Panc1 (cell line): ENCODE measurements at regions not wholly inside any gene's neighbourhood (a gene's known extent, or its start where the extent isn't known, plus 50 kb on each side); places are given as distances from the start of the nearest gene placed in this dataset.
"Not testable (repeated sequence)": the region's sequence is repeated elsewhere in the genome, so short reads cannot be mapped to it uniquely, and the experiment has no call there.

ENCODE experiments used
- ATAC-seq: fragments of 200-7000 bp; cut with Tn5 transposase; 2 replicates; pipeline ENCODE4 v1.9.1; 2020; ENCODE audit warnings: mild to moderate bottlenecking, moderate library complexity
- BruUV-seq: library from RNA; stranded (reverse); fragments of 400-500 nt; replicated peaks from 2 replicates; lab custom pipeline; 2021; lab: Mats Ljungman, UMichigan
- CTCF ChIA-PET: fragments of 300-600 bp; sonication (Branson Sonifier 250); formaldehyde crosslinking; loops from one replicate; lab custom pipeline; 2022; ENCODE audit warnings: antibody characterized with exemption; lab: Charles Lee
- POLR2A ChIA-PET: fragments of 300-600 bp; sonication (Branson Sonifier 250); formaldehyde crosslinking; loops from one replicate; lab custom pipeline; 2022; ENCODE audit warnings: antibody characterized with exemption; lab: Charles Lee
- DNase-seq: peaks from one replicate; pipeline ENCODE4 v3.0.0-alpha.2; 2010; ENCODE audit warnings: low read depth, low spot score
- H3K27ac ChIP-seq: 2 replicates; pipeline ENCODE4 v1.5.1; 2011; ENCODE audit warnings: mild to moderate bottlenecking, low read length, inconsistent platforms
- H3K27me3 ChIP-seq: fragments of 200-500 bp; sonication (Bioruptor generic); 2 replicates; pipeline ENCODE4 v1.6.0; 2014; ENCODE audit warnings: low read length, inconsistent platforms; ENCODE audit not compliant: control insufficient read depth, insufficient read depth
- H3K36me3 ChIP-seq: fragments of 200-500 bp; sonication (Bioruptor generic); 2 replicates; pipeline ENCODE4 v1.5.1; 2014; ENCODE audit warnings: inconsistent platforms, mild to moderate bottlenecking, low read length, moderate library complexity; ENCODE audit not compliant: control insufficient read depth, insufficient read depth
- H3K4me1 ChIP-seq: 2 replicates; pipeline ENCODE4 v1.5.1; 2011; ENCODE audit warnings: inconsistent platforms, mild to moderate bottlenecking, low read length, moderate library complexity; ENCODE audit not compliant: control insufficient read depth, insufficient read depth
- H3K4me3 ChIP-seq, 2 experiments: 2 replicates each; pipeline ENCODE4 v1.5.1; 2011 to 2012; ENCODE audit warnings: low read depth in 2 of 2, low read length in 2 of 2, mild to moderate bottlenecking in 2 of 2, inconsistent platforms in 1 of 2, moderate library complexity in 1 of 2
- H3K9me3 ChIP-seq: fragments of 200-500 bp; sonication (Bioruptor generic); 2 replicates; pipeline ENCODE4 v1.5.1; 2014; ENCODE audit warnings: low read depth, mild to moderate bottlenecking, inconsistent platforms, low read length, moderate library complexity; ENCODE audit not compliant: control insufficient read depth, insufficient read depth
- CTCF ChIP-seq: fragments of 450-650 bp; IDR thresholded peaks from 2 replicates; pipeline ENCODE4 v1.5.1; 2017; ENCODE audit warnings: mild to moderate bottlenecking
- POLR2AphosphoS5 ChIP-seq: IDR thresholded peaks from 2 replicates; pipeline ENCODE4 v1.6.1; 2012; ENCODE audit warnings: mild to moderate bottlenecking, low read depth, low read length, moderate library complexity
- REST ChIP-seq, 2 experiments: IDR thresholded peaks; 2 replicates each; pipeline ENCODE4 v1.6.1; 2011 to 2012; ENCODE audit warnings: low read depth in 2 of 2, control low read depth in 1 of 2, low read length in 1 of 2, mild to moderate bottlenecking in 1 of 2, moderate library complexity in 1 of 2; ENCODE audit not compliant: insufficient read depth in 1 of 2
- SIN3A ChIP-seq: IDR thresholded peaks from 2 replicates; pipeline ENCODE4 v1.6.1; 2012; ENCODE audit warnings: low read depth, mild to moderate bottlenecking, low read length, moderate library complexity, borderline replicate concordance; ENCODE audit not compliant: insufficient read depth
- TCF7L2 ChIP-seq: IDR thresholded peaks from 2 replicates; pipeline ENCODE4 v1.6.1; 2011; ENCODE audit warnings: mild to moderate bottlenecking, low read depth, low read length, inconsistent platforms
- in situ Hi-C: cut with HindIII; loops from 2 replicates; pipeline ENCODE4 v1.10.0; 2016; ENCODE audit warnings: low sequenced_read_pairs, low pct_unique_long_range_greater_than_20kb
- intact Hi-C: fragments of 100-400 bp; cut with micrococcal nuclease; formaldehyde crosslinking; loops from one replicate; pipeline ENCODE4 v1.10.0; 2022; ENCODE audit not compliant: unreplicated experiment

DNA sequence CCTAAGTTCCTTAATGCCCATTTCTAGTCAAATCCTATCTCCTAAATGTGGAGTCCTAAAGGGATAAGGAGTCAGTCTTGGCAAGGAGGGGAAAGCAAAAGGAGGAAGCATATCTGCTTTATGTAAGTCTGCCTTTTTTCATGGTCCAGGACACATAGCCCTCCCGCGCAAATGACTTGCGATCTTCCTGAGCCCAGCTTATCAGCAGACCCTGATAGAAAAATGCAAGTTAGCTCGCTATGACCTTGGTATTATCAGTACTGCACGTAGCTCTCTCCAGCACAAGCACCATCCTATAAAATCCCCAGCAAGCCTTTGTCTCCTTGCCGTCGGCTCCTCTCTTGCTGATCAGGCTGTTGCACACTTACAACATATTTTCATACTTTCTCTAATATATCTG, 281.4 kb upstream of the KCNH7 start:
- TF ChIP-seq POLR2AphosphoS5: no peak
- TF ChIP-seq CTCF: no peak
- TF ChIP-seq TCF7L2: no peak
- DNase-seq: no peak
- CTCF ChIA-PET: no interaction called here

GRCh38 chr2:163086940-163087339, 248.4 kb upstream of the KCNH7 start:
- BruUV-seq: no TSS peak
- POLR2A ChIA-PET: no interaction called here

More for the DNA sequence above, 281.4 kb upstream of the KCNH7 start:
- Histone ChIP-seq H3K4me3 (no peak overlapping the region), H3K9me3 (no peaks in the 10 kb centered on the region), H3K36me3 (no peaks in the 10 kb centered on the region), H3K27me3 (no peaks in the 10 kb centered on the region), H3K27ac (no peak overlapping the region), H3K4me1 (no peaks in the 10 kb centered on the region)
- intact Hi-C loops (no loop called here), in situ Hi-C loops (no loop called here)
- no peak for ATAC-seq
- POLR2A ChIA-PET: no interaction called here
- no TSS peak for BruUV-seq

GRCh38 chr2:163085366-163086024, 246.9 kb upstream of the KCNH7 start:
- CTCF ChIA-PET, intact Hi-C loops, H3K27ac ChIP-seq, POLR2A ChIA-PET, BruUV-seq, DNase-seq, ATAC-seq, H3K9me3 ChIP-seq, H3K27me3 ChIP-seq, H3K36me3 ChIP-seq, in situ Hi-C loops, H3K4me3 ChIP-seq, H3K4me1 ChIP-seq: not testable (repeated sequence)

More at GRCh38 chr2:163086940-163087339, 248.4 kb upstream of the KCNH7 start:
- DNase-seq: no peak
- CTCF ChIA-PET: no interaction called here
- Histone ChIP-seq H3K4me3 (no peak overlapping the region), H3K27ac (no peak overlapping the region), H3K27me3 (no peaks in the 10 kb centered on the region), H3K36me3 (no peaks in the 10 kb centered on the region), H3K4me1 (no peaks in the 10 kb centered on the region), H3K9me3 (no peaks in the 10 kb centered on the region)
- no peak for ATAC-seq
- in situ Hi-C loops (no loop called here), intact Hi-C loops (no loop called here)
- no peak for TF ChIP-seq POLR2AphosphoS5
- TF ChIP-seq REST (IDR thresholded peaks at IDR 0.05; ENCODE audit: insufficient read depth in 1 of 2, low read depth in 2 of 2, low read length in 1 of 2): no peak
- no peak for TF ChIP-seq TCF7L2
- TF ChIP-seq SIN3A: no peak
